Dermis microvascular lymphatic vessel endothelial cell (primary cell): ENCODE measurements at regions not wholly inside any gene's neighbourhood (a gene's known extent, or its start where the extent isn't known, plus 50 kb on each side); places are given as distances from the start of the nearest gene placed in this dataset.
A peak's percentile ranks its signal among the peaks of the same experiment; 100 is the strongest.

Source experiments
- DNase-seq, 2 donors: peaks; one replicate each; pipeline versions ENCODE4 v3.0.0 to v3.0.0-alpha.2; 2010; ENCODE audit warnings: low read depth in 2 of 2

- DNase-seq, result no peak
These were observed 51.0 kb upstream of the DSC1 start for GRCh38 chr18:31213641-31214040.

- peak in 1 of 2 donors; percentile 44 for DNase-seq
These were observed 54.6 kb upstream of the DSC1 start for GRCh38 chr18:31217038-31217849.

- no peak for DNase-seq
These were observed 56.2 kb upstream of the DSC1 start for GRCh38 chr18:31218671-31219383.

GRCh38 chr18:31219395-31219794, 56.7 kb upstream of the DSC1 start:
- DNase-seq, result no peak

- DNase-seq, result no peak
These were observed 60.7 kb upstream of the DSC1 start for GRCh38 chr18:31223371-31223770.

- DNase-seq, result peak; percentile 85 to 86
These were observed 63.0 kb upstream of the DSC1 start for GRCh38 chr18:31225668-31226067.

- no peak for DNase-seq
These were observed 65.0 kb upstream of the DSC1 start for GRCh38 chr18:31227497-31228229.

GRCh38 chr18:31229829-31230228, 67.2 kb upstream of the DSC1 start:
- no peak for DNase-seq

GRCh38 chr18:31230495-31230894, 67.8 kb upstream of the DSC1 start:
- peak in 1 of 2 donors; percentile 25 for DNase-seq

- DNase-seq, result no peak
These were observed 69.4 kb upstream of the DSC1 start for GRCh38 chr18:31232013-31232412.

- no peak for DNase-seq
These were observed 70.2 kb upstream of the DSC1 start for GRCh38 chr18:31232775-31233424.

GRCh38 chr18:31233621-31234275, 71.1 kb upstream of the DSC1 start:
- DNase-seq, result no peak

- no peak for DNase-seq
These were observed 73.2 kb upstream of the DSC1 start for GRCh38 chr18:31235856-31236255.

GRCh38 chr18:31237142-31237541, 74.5 kb upstream of the DSC1 start:
- no peak for DNase-seq

- no peak for DNase-seq
These were observed 76.5 kb upstream of the DSG1 start for GRCh38 chr18:31241425-31241824.

GRCh38 chr18:31241900-31242409, 76.0 kb upstream of the DSG1 start:
- DNase-seq, result no peak

GRCh38 chr18:31243740-31244512, 74.0 kb upstream of the DSG1 start:
- peak; percentile 52 to 76 for DNase-seq

GRCh38 chr18:31244771-31245394, 73.1 kb upstream of the DSG1 start:
- peak in 1 of 2 donors; percentile 30 for DNase-seq

GRCh38 chr18:31245820-31246219, 72.1 kb upstream of the DSG1 start:
- no peak for DNase-seq

- DNase-seq, result no peak
These were observed 71.5 kb upstream of the DSG1 start for GRCh38 chr18:31246460-31246859.
